ENCODE measurements at regions not wholly inside any gene's neighbourhood (a gene's known extent, or its start where the extent isn't known, plus 50 kb on each side); places are given as distances from the start of the nearest gene placed in this dataset.

DNA sequence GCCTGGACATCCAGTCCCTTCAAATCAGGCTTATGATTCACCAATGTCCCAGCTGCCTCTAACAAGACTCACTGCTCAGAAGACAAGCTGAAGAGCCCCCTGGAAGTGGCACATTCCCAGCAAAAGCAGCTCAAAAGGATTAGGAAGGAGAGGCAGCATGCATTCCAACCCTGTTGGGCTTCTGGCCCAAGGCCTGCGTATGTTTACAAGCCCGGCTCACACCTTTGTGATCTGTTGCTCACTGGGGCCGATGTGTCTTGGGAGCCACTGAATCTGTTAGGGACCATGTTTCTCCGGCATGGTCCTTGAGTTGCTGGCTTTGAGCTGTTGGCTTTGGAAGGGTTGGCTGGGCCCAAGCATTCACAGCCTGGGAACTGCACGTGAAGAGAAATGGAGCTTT, 81.2 kb upstream of the C1orf174 start:
- TF ChIP-seq POLR2A (IDR thresholded peaks at IDR 0.05), result no peak
- TF ChIP-seq, protein P1, sequence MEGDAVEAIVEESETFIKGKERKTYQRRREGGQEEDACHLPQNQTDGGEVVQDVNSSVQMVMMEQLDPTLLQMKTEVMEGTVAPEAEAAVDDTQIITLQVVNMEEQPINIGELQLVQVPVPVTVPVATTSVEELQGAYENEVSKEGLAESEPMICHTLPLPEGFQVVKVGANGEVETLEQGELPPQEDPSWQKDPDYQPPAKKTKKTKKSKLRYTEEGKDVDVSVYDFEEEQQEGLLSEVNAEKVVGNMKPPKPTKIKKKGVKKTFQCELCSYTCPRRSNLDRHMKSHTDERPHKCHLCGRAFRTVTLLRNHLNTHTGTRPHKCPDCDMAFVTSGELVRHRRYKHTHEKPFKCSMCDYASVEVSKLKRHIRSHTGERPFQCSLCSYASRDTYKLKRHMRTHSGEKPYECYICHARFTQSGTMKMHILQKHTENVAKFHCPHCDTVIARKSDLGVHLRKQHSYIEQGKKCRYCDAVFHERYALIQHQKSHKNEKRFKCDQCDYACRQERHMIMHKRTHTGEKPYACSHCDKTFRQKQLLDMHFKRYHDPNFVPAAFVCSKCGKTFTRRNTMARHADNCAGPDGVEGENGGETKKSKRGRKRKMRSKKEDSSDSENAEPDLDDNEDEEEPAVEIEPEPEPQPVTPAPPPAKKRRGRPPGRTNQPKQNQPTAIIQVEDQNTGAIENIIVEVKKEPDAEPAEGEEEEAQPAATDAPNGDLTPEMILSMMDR (IDR thresholded peaks at IDR 0.05), result no peak
- TF ChIP-seq POLR2AphosphoS5 (IDR thresholded peaks at IDR 0.05), result no peak
- TF ChIP-seq EP300 (IDR thresholded peaks at IDR 0.05), result no peak
